DOHH2 (cell line): ENCODE measurements at regions not wholly inside any gene's neighbourhood (a gene's known extent, or its start where the extent isn't known, plus 50 kb on each side); places are given as distances from the start of the nearest gene placed in this dataset.

Experiments
- H3F3A ChIP-seq: fragments of 200-600 bp; sonication (generic), shearing (Covaris generic); 2 replicates; pipeline ENCODE4 v1.6.0; 2016; ENCODE audit warnings: antibody characterized with exemption, mild to moderate bottlenecking; ENCODE audit not compliant: control insufficient read depth, insufficient read depth
- H3K27ac ChIP-seq: fragments of 200-600 bp; sonication (generic); 2 replicates; pipeline ENCODE4 v1.5.1; 2014; ENCODE audit warnings: low read depth, mild to moderate bottlenecking, low read length, moderate library complexity
- H3K27me3 ChIP-seq: fragments of 200-600 bp; sonication (generic); 2 replicates; pipeline ENCODE4 v1.6.1; 2014; ENCODE audit warnings: mild to moderate bottlenecking, low read length, mixed read lengths; ENCODE audit not compliant: control insufficient read depth
- H3K36me3 ChIP-seq: fragments of 200-600 bp; sonication (generic); 2 replicates; pipeline ENCODE4 v1.6.1; 2014; ENCODE audit warnings: mild to moderate bottlenecking, low read length, moderate library complexity, mixed read lengths; ENCODE audit not compliant: control insufficient read depth
- H3K4me1 ChIP-seq: fragments of 200-600 bp; sonication (generic); 2 replicates; pipeline ENCODE4 v1.6.1; 2014; ENCODE audit warnings: mild to moderate bottlenecking, low read length, mixed read lengths; ENCODE audit not compliant: control insufficient read depth
- H3K4me2 ChIP-seq: fragments of 200-600 bp; sonication (generic); 2 replicates; pipeline ENCODE4 v1.6.0; 2014; ENCODE audit warnings: mild to moderate bottlenecking, low read length, moderate library complexity
- H3K4me3 ChIP-seq: fragments of 200-600 bp; sonication (generic); 2 replicates; pipeline ENCODE4 v1.5.1; 2014; ENCODE audit warnings: mild to moderate bottlenecking, low read length, mixed read lengths
- H3K79me2 ChIP-seq: fragments of 200-600 bp; sonication (generic); 2 replicates; pipeline ENCODE4 v1.6.1; 2014; ENCODE audit warnings: mild to moderate bottlenecking, low read length, mixed read lengths; ENCODE audit not compliant: control insufficient read depth
- H3K9me2 ChIP-seq: fragments of 200-600 bp; sonication (generic); replicated peaks from 2 replicates; pipeline ENCODE4 v1.6.1; 2014; ENCODE audit warnings: mild to moderate bottlenecking, low read length, mixed read lengths; ENCODE audit not compliant: control insufficient read depth
- H3K9me3 ChIP-seq: fragments of 200-600 bp; sonication (generic); 2 replicates; pipeline ENCODE4 v1.6.1; 2014; ENCODE audit warnings: antibody characterized with exemption, low read length, mixed read lengths; ENCODE audit not compliant: control insufficient read depth, insufficient read depth
- H4K20me1 ChIP-seq: fragments of 200-600 bp; sonication (generic); 2 replicates; pipeline ENCODE4 v1.6.0; 2014; ENCODE audit warnings: low read depth, mild to moderate bottlenecking, antibody characterized with exemption, low read length, moderate library complexity; ENCODE audit not compliant: control insufficient read depth, insufficient read depth
- EZH2phosphoT487 ChIP-seq: fragments of 200-600 bp; sonication (generic); IDR thresholded peaks from 2 replicates; pipeline ENCODE4 v1.6.1; 2017; ENCODE audit warnings: borderline replicate concordance, mild to moderate bottlenecking, antibody characterized with exemption, low read length, moderate library complexity, mixed read lengths
- TF ChIP-seq, protein P1 (sequence below): fragments of 200-600 bp; sonication (generic); IDR thresholded peaks from one replicate; pipeline ENCODE4 v1.5.1; 2014; ENCODE audit warnings: antibody characterized with exemption, mild to moderate bottlenecking, low read depth, low read length; ENCODE audit not compliant: poor library complexity, severe bottlenecking

DNA sequence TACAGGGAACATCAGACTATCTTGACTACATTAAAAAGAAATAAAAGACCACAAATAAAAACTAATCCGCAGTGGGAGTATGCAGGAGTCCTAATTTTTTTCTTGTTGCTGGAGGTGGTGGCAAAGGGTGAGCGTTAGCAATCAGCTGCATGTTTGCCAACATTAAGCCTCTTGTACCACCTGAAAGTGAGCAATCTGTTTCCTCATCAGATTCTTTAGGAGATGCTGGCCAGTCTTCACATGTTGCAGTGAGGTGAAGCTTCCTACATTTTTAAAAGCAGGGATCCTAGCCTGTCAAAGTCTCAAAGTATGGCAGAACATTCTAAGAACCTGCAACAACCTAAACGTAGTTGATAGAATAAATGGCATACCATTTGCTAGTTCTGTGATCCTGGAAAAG is 162.2 kb upstream of the MEF2C start:
- Histone ChIP-seq H4K20me1 (no peaks in the 10 kb centered on the region), H3K79me2 (no peaks in the 10 kb centered on the region), H3K27ac (no peak overlapping the region), H3K4me1 (no peaks in the 10 kb centered on the region), H3K27me3 (no peaks in the 10 kb centered on the region), H3F3A (no peaks in the 10 kb centered on the region), H3K36me3 (no peaks in the 10 kb centered on the region), H3K4me3 (no peak overlapping the region), H3K9me3 (no peaks in the 10 kb centered on the region), H3K4me2 (no peak overlapping the region), H3K9me2 (no peaks in the 10 kb centered on the region)
- TF ChIP-seq, protein P1, sequence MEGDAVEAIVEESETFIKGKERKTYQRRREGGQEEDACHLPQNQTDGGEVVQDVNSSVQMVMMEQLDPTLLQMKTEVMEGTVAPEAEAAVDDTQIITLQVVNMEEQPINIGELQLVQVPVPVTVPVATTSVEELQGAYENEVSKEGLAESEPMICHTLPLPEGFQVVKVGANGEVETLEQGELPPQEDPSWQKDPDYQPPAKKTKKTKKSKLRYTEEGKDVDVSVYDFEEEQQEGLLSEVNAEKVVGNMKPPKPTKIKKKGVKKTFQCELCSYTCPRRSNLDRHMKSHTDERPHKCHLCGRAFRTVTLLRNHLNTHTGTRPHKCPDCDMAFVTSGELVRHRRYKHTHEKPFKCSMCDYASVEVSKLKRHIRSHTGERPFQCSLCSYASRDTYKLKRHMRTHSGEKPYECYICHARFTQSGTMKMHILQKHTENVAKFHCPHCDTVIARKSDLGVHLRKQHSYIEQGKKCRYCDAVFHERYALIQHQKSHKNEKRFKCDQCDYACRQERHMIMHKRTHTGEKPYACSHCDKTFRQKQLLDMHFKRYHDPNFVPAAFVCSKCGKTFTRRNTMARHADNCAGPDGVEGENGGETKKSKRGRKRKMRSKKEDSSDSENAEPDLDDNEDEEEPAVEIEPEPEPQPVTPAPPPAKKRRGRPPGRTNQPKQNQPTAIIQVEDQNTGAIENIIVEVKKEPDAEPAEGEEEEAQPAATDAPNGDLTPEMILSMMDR = no peak

DNA sequence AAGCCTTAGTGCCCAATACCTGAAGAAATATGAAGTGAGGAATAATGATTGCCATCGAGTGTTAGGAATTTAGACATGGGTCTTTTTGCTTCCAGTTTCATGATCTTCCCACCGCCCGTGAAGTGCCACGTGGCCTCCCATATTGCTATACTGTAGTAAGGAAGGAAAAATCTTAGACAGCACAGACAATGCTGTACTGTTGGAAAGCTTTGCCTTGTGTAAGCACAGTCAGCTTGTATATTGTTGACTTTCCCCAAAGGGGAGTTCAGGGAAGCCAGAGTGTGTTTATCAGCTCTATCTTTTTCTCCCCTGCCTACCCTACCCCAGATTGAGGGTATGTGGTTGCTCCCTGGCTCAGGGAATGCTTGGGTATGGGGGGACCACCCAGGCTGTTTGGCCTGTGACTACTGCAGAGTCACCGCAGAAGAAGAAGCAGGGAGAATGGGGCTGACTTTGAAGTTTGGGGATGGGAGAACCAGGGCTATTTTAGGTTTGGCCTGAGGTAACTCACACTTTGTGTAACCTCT is 161.8 kb upstream of the MEF2C start:
- Histone ChIP-seq H3K9me3 (no peaks in the 10 kb centered on the region), H3K9me2 (no peaks in the 10 kb centered on the region), H3K27me3 (no peaks in the 10 kb centered on the region), H3K4me2 (no peak overlapping the region), H4K20me1 (no peaks in the 10 kb centered on the region), H3F3A (no peaks in the 10 kb centered on the region), H3K27ac (no peak overlapping the region), H3K4me1 (no peaks in the 10 kb centered on the region), H3K36me3 (no peaks in the 10 kb centered on the region), H3K4me3 (no peak overlapping the region), H3K79me2 (no peaks in the 10 kb centered on the region)
- TF ChIP-seq, protein P1 = no peak
- no peak for TF ChIP-seq EZH2phosphoT487

DNA sequence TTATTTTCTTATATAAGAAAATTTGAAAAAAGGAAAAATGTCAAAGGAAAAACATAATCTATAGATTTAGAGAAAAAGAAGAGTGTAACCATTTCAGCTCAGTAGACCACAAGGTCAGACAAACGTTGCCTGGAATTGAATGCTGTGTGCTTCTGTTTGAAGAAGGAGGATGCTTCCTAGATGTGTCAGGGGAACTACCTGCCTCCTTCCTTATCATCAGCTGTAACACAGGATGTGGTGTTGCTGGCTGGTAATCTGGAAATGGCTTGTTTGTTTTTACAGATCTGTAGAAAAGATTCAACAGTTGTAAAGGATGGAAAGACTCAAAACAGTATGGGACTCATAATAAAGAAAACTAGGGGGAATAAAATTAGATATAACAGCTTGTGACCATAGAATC is 160.7 kb upstream of the MEF2C start:
- no peaks in the 10 kb centered on the region for H3K36me3 ChIP-seq
- no peaks in the 10 kb centered on the region for H3K79me2 ChIP-seq
- no peaks in the 10 kb centered on the region for H3F3A ChIP-seq
- H3K4me3 ChIP-seq = no peak overlapping the region
- H3K27me3 ChIP-seq = no peaks in the 10 kb centered on the region
- TF ChIP-seq EZH2phosphoT487 = no peak
- TF ChIP-seq, protein P1 = no peak
- no peaks in the 10 kb centered on the region for H3K4me1 ChIP-seq
- no peak overlapping the region for H3K27ac ChIP-seq
- no peaks in the 10 kb centered on the region for H3K9me3 ChIP-seq
- no peaks in the 10 kb centered on the region for H3K9me2 ChIP-seq
- no peak overlapping the region for H3K4me2 ChIP-seq
- no peaks in the 10 kb centered on the region for H4K20me1 ChIP-seq

DNA sequence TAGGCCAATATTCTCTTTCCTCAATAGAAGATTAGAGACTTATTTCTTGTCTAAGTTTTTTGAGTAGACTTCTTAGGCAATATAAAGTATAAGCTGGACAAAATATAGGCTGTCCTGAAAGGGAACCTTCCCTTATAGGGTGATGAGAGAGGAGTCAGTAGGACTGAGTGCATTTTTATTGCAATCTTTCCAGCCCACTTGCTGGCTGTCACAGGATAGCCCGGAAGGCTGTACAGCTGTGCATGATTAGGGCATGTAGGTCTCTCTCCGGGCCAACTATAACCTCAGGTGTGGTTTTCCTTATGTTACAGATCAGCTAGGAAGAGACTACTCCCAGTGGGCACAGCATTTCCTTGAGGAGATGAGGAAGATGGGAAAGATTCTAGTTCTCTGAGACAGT is 159.8 kb upstream of the MEF2C start:
- no peaks in the 10 kb centered on the region for H3K9me3 ChIP-seq
- H3K27me3 ChIP-seq = no peaks in the 10 kb centered on the region
- no peak overlapping the region for H3K4me3 ChIP-seq
- no peaks in the 10 kb centered on the region for H3F3A ChIP-seq
- H3K36me3 ChIP-seq = no peaks in the 10 kb centered on the region
- H3K27ac ChIP-seq = no peak overlapping the region
- H4K20me1 ChIP-seq = no peaks in the 10 kb centered on the region
- H3K79me2 ChIP-seq = no peaks in the 10 kb centered on the region
- no peaks in the 10 kb centered on the region for H3K4me1 ChIP-seq
- no peak overlapping the region for H3K4me2 ChIP-seq
- TF ChIP-seq EZH2phosphoT487 = no peak
- TF ChIP-seq, protein P1 = no peak
- H3K9me2 ChIP-seq = no peaks in the 10 kb centered on the region
